Inflammatory macrophage treated with lipopolysaccharide for 4 hours (primary cell): ENCODE measurements at regions not wholly inside any gene's neighbourhood (a gene's known extent, or its start where the extent isn't known, plus 50 kb on each side); places are given as distances from the start of the nearest gene placed in this dataset.
A peak's percentile ranks its signal among the peaks of the same experiment; 100 is the strongest.
"Not testable (repeated sequence)": the region's sequence is repeated elsewhere in the genome, so short reads cannot be mapped to it uniquely, and the experiment has no call there.

Experiments
- DNase-seq: peaks from one replicate; pipeline ENCODE4 v3.0.0-alpha.2; 2020

- no peak for DNase-seq
These were observed 104.5 kb downstream of the ZMAT3 start for GRCh38 chr3:178967177-178967532.

DNA sequence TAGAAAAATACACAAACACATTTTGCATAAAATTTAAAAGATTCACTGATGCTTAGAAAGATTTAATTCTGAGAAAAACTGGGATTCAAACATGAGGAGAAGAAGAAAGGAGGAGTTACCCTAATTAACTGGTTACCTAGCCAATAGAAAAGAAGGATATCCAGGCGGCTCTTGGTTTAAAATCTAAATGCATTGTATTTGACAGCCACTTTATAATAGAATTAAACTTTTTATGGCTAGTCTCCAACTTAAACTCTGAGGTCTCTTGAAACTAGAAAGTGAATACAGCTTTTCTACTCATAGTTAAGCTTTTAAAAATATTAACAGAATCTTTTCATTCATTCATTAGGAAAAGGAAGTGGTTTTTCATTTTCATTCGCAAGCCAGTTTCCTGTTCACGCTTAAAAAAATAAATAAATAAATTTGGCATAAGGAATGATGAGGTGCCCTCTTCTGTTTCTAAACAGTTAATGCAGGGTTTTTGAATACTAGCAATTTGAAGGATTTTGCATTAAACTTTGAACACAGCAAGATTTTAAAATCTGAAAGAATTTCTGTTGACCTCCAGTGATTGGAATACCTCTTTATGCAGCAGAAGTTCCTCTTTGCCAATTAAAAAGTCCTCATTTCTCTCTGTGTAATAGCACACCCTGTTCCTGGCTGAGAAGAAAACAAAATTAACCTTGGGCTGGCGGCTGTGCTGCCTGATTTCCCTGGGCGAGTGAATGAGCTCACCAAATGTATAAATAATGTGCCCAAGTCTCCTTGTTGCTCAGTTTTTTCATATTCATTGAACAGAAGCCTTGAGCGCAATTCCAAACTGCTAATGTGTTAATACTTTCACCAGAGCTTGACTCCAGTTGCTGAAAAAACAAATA lies 105.1 kb downstream of the ZMAT3 start:
- DNase-seq = peak; percentile 15

GRCh38 chr3:178964551-178964950 lies 107.1 kb downstream of the ZMAT3 start:
- DNase-seq = no peak

- DNase-seq = no peak
These were observed 110.7 kb downstream of the ZMAT3 start for GRCh38 chr3:178960918-178961317.

GRCh38 chr3:178960181-178960580 lies 111.4 kb downstream of the ZMAT3 start:
- DNase-seq = no peak

DNA sequence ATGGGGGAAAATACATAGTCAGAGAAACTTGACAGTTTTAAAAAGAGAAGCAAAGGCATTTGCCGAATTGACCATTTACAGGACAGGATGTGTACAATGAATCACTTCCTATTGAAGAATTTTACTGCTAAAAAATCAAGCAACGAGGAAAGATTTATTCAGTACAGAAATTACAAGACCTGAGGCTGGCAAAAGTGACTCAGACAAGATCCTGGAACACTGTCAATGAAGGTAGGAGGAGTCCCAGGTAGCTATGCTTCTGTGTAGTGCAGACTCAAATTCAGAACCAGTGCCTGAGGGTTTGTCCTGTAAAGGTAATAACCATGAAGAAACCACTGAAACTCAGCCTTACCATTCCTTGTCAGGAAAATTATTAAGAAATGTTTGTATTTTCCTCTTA lies 120.9 kb downstream of the ZMAT3 start:
- DNase-seq = no peak

DNA sequence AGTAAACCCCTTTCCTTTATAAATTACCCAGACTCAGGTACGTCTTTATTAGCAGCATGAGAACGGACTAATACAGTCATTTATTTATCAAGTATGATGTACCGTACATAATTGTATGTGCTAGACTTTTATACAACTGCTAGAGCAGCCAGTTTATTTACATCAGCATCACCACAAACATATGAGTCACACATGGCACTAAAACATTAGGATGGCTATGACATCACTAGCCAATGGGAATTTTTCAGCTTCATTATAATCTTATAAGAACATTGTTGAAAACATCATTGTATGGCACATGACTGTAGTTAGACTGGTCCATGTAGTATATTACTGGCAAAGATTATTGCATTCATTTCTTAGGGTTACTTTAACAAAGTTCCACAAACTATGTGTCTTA lies 121.7 kb downstream of the ZMAT3 start:
- no peak for DNase-seq

DNA sequence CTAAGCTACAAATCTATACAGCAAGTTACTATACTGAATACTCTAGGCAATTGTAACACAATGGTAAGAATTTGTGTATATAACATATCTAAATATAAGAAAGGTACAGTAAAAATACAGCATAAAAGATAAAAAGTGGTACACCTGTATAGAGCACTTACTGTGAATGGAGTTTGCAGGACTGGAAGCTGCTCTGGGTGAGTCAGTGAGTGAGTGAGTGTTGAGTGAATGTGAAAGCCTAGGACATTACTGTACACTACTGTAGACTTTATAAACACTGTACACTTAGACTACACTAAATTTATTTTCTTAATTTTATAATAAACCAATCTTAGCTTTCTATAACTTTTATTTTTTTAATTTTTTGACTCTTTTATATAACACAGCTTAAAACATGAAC lies 123.1 kb downstream of the ZMAT3 start:
- no peak for DNase-seq

- no peak for DNase-seq
These were observed 123.9 kb downstream of the ZMAT3 start for GRCh38 chr3:178947738-178948137.

DNA sequence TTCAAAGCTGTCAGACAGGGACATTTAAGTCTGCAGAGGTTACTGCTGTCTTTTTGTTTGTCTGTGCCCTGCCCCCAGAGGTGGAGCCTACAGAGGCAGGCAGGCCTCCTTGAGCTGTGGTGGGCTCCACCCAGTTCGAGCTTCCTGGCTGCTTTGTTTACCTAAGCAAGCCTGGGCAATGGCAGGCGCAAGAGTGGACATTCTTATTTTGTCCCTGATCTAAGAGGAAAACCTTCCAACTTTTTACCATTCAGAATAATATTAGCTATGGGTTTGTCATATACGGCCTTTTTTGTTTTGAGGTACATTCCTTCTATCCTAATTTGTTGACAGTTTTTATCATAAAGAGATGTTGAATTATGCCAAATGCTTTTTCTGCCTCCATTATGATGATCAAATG lies 129.3 kb downstream of the ZMAT3 start:
- not testable (repeated sequence) for DNase-seq

- no peak for DNase-seq
These were observed 141.5 kb downstream of the ZMAT3 start for GRCh38 chr3:178930116-178930515.

- DNase-seq = no peak
These were observed 155.4 kb downstream of the ZMAT3 start for GRCh38 chr3:178916223-178916622.

GRCh38 chr3:178915365-178915764 lies 156.2 kb downstream of the ZMAT3 start:
- no peak for DNase-seq

GRCh38 chr3:178907081-178907480 lies 164.5 kb downstream of the ZMAT3 start:
- DNase-seq = no peak

DNA sequence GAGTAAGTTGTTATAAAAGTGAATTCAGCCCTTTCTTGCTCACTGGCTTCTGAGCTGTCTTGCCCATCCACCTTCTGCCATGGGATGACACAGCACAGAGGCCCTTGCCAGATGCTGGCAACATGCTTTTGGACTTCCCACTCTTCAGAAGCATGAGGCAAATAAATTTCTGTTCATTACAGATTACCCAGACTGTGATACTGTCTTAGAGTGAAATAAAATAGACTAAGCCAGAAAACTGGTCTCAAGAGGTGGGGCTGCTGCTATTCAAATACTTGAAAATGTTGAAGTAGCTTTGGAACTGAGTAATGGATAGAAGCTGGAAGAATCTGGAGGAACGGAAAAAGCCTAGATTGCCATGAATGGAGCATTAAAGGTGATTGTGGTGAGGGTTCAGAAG lies 170.4 kb downstream of the ZMAT3 start:
- no peak for DNase-seq

GRCh38 chr3:178900029-178900646 lies 171.5 kb downstream of the ZMAT3 start:
- DNase-seq = no peak

DNA sequence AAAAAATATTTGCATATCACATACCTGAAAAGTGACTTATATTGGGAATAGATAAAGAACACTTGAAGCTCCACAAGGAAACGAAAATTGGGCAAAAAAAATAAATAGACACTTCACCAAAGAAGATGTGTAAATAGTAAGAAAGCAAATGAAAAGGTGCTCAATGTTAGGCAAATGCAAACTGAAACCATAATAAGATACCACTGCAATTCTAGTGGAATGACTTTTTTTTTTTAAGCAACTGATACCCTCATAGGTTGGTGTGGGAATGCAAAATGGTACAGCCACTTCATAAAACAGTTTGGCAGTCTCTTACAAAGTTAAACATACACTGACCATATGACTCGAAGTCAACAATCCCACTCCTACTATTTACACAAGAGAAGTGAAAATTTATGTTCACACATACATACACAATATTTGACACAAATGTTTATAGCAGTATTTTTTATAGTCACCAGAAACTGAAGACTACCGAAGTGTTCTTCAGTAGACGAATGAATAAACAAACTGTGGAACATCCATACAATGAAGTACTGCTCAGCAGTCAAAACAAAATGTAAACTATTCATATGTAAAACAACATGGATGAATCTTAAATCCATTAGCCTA lies 176.3 kb downstream of the ZMAT3 start:
- DNase-seq = no peak
